ENCODE measurements at regions not wholly inside any gene's neighbourhood (a gene's known extent, or its start where the extent isn't known, plus 50 kb on each side); places are given as distances from the start of the nearest gene placed in this dataset.

DNA sequence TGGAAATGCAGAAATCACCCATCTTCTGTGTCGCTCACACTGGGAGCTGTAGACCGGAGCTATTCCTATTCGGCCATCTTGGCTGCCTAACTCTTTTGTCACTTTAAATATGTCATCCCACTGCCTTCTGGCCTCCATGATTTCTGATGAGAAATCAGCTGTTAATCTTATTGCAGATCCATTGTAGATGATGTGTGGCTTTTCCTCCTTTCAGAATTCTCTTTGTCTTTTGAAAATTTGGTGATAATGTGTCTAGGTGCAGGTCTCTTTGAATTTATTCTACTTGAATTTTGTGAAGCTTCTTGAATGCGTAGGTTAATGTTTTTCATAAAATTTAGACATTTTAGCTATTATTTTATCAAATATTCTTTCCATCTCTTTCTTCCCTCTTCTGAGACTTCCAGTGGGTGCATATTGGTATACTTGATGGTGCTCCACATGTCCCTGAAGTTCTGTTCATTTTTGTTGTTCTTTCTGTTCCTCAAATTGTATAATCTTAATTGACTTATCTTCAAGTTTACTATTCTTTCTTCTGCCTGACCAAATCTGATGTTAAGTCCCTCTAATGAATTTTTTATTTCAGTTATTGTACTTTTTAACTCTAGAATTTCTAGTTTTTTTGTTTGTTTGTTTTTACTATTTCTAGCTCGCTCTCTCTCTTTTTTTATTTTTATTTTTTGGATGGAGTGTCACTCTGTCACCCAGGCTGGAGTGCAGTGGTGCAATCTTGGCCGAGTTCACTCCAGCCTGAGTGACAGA is 90.8 kb upstream of the DLX2 start:
- H3K27me3 Mint-ChIP-seq: no peaks in the 10 kb centered on the region
- no peak overlapping the region for H3K27ac Mint-ChIP-seq
- no peak overlapping the region for H3K4me3 Mint-ChIP-seq
- peaks cover 8% of the 10 kb centered on the region for H3K4me1 Mint-ChIP-seq
- peaks cover 35% of the 10 kb centered on the region for H3K9me3 Mint-ChIP-seq
- H3K36me3 Mint-ChIP-seq: peaks cover 8% of the 10 kb centered on the region
- DNase-seq: no peak

DNA sequence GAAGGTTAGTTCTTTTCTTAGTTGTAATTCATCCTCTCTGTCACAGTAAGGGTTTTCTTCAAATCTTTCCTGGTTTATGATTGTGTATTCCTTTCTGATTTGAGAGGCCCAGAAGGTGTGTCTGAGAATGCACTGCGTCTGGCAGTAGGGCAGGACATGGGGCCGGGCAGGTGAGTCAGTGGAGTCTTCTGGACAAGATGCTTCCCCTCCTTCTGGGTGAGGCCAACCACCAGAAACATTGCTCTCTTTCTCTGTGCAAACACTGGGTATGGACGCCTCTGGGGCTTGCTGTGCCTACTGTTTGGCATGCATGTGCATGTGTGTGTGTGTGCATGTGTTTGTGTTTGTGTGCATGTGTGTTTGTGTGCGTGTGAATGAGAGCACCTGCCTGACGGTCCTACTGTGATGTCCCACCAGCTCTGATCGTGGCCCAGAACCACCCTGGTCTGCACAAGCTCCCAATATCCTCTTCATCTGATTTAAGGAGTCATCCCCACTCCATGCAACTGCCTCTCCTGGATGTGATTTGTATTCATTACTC is 93.2 kb upstream of the DLX2 start:
- Mint-ChIP-seq H3K9me3 (peaks cover 39% of the 10 kb centered on the region), H3K36me3 (peaks cover 8% of the 10 kb centered on the region), H3K27ac (no peak overlapping the region), H3K4me1 (peaks cover 8% of the 10 kb centered on the region), H3K4me3 (no peak overlapping the region), H3K27me3 (no peaks in the 10 kb centered on the region)
- DNase-seq: no peak

DNA sequence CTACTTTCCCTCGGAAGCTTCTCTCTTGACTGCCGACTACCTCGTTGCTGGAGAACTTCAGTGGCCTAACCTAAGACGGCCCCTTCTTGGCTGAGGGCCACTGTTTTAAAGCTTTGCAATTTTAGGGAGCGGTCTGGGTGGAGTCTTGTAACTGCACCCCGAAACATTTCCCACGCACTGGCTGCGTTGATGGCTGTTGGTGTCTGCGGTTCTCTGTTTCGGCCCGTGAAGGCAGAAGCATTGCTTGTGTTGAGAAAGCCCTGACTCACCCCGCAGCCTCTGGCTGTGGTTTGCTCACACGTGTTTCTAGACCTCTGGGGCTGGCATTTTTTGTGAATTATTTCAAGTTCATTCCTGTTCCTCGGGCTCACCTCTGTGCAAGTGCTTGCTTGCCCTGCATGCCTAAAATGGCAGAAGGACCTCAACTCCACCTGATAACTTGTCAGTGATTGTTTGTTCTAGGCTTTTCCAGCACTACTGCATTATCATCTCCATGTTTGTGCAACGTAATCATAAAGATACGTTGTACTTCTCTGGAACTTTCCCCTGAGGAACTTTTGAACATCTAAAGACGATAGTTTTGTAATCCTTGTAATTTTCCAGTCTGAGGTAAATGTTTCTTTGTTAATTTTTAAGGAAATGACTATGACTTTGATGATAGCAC is 94.2 kb upstream of the DLX2 start:
- Mint-ChIP-seq H3K9me3 (peaks cover 35% of the 10 kb centered on the region), H3K36me3 (peaks cover 8% of the 10 kb centered on the region), H3K4me3 (no peak overlapping the region), H3K4me1 (peaks cover 8% of the 10 kb centered on the region), H3K27ac (no peak overlapping the region), H3K27me3 (peaks cover 3% of the 10 kb centered on the region)
- DNase-seq: peak; percentile 24

DNA sequence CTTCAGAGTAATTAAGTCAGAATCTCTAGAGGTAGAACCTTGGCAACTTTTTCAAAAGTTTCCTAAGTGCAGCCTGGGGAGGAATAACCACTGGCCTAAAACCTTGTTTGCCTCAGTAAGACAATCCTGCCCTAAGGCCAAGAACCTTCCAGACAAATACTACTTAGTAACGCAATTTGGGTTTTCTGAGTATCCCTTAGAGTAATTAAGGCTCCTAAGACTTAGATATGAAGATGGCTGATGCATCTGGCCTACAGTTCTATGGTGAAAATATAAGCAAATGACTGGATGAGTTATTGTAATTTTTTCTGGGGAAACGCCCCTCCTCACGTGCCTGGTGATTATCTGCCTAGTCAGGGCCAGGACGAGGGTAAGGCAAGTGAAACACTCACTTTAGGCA is 95.7 kb upstream of the DLX2 start:
- Mint-ChIP-seq H3K4me3 (no peak overlapping the region), H3K4me1 (peaks cover 8% of the 10 kb centered on the region), H3K9me3 (peaks cover 28% of the 10 kb centered on the region), H3K27ac (no peak overlapping the region), H3K36me3 (peaks cover 5% of the 10 kb centered on the region), H3K27me3 (peaks cover 3% of the 10 kb centered on the region)
- DNase-seq: no peak

DNA sequence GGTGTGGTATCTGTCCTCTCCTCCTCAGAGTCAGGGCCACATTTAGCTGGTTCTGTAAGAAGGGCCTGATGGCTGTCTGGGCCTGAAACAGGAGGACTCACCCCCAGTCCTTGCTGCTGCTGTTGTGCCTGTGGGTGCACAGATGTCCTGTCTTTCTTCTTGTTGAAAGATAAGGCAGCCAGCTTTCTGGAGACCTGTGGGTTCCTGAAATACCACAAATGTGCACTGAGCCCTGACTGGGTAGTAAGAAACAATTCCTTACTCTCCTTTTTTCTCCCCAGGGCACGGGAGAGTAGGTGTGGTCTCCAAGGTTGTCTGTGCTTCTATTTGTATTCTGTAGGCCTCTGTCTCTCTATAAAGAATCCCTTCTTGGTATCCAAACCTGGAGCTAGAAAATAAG is 96.2 kb upstream of the DLX2 start:
- Mint-ChIP-seq H3K4me3 (no peak overlapping the region), H3K27me3 (peaks cover 3% of the 10 kb centered on the region), H3K27ac (no peak overlapping the region), H3K9me3 (peaks cover 23% of the 10 kb centered on the region), H3K4me1 (peaks cover 8% of the 10 kb centered on the region), H3K36me3 (peaks cover 4% of the 10 kb centered on the region)
- no peak for DNase-seq

DNA sequence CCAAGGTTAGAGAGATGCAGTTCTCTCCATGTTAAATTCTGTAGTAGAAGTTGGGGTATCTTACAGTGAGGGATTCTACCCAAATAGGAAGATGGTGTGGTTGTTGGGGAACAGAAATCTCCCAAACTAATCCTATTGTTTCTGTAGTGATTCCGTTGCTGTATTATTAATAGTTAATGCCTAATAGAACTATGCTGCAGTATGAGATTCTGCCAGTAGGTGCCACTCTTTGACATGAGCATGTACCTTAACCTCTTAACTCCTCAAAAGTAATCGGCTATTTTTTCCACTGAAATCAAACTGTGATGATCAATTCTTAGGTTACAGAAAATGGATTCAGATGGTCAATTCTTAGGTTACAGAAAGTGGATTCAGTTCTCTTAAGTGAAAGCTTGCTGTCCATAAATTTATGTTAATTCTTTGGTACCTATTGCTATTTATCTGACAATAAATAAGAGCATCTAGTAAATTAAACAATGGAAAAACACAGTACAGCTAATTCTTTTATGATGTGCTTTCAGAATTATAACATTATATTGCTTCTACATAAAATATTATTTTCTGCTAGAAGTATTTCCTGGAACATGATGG is 97.9 kb upstream of the DLX2 start:
- no peak overlapping the region for H3K27ac Mint-ChIP-seq
- H3K4me3 Mint-ChIP-seq: no peak overlapping the region
- H3K9me3 Mint-ChIP-seq: peaks cover 11% of the 10 kb centered on the region
- no peak for DNase-seq
- H3K36me3 Mint-ChIP-seq: peaks cover 3% of the 10 kb centered on the region
- H3K4me1 Mint-ChIP-seq: peaks cover 8% of the 10 kb centered on the region
- H3K27me3 Mint-ChIP-seq: peaks cover 3% of the 10 kb centered on the region

DNA sequence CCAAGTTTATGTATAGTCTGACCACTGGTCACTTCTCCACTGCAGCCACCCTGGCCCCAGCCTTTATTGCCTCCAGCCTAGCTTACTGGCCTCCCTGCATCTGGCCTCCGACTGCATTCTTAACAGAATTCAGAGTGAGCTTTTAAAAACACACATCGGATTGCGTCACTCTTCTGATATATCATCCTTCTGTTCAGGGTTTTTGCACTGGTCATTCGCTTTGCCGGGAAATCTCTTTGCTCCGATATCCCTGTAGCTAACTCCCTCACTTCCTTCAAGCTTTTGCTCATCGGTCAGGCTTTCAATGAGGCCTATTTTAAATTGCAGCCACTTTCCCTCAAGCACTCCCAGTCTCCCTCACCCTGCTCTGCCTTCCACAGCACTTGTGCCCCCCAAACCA is 101.6 kb upstream of the DLX2 start:
- H3K9me3 Mint-ChIP-seq: peaks cover 3% of the 10 kb centered on the region
- DNase-seq: no peak
- H3K4me3 Mint-ChIP-seq: no peak overlapping the region
- H3K4me1 Mint-ChIP-seq: no peaks in the 10 kb centered on the region
- H3K27ac Mint-ChIP-seq: no peak overlapping the region
- H3K36me3 Mint-ChIP-seq: no peaks in the 10 kb centered on the region
- peaks cover 3% of the 10 kb centered on the region for H3K27me3 Mint-ChIP-seq

DNA sequence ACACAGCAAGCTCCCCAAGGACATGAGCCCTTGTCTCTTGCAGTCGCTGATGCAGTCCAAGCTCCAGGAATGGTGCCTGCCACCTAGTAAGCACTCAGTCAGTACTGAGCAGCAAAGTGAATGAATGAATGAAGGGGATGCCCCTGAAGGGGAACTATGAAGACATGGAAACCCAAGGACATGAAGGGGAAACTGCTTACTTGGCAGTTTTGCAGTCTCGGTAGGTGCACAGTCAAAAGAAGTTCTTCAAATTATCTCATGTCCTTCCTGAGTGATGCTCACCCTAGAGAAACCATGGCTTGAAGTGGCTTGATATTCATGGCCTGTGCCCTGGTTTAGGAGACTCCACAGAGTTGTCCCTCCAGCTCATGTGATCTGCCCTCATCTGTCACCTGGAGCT is 102.1 kb upstream of the DLX2 start:
- Mint-ChIP-seq H3K36me3 (no peaks in the 10 kb centered on the region), H3K27ac (no peak overlapping the region), H3K4me3 (no peak overlapping the region), H3K9me3 (peaks cover 3% of the 10 kb centered on the region), H3K27me3 (peaks cover 3% of the 10 kb centered on the region), H3K4me1 (no peaks in the 10 kb centered on the region)
- no peak for DNase-seq

DNA sequence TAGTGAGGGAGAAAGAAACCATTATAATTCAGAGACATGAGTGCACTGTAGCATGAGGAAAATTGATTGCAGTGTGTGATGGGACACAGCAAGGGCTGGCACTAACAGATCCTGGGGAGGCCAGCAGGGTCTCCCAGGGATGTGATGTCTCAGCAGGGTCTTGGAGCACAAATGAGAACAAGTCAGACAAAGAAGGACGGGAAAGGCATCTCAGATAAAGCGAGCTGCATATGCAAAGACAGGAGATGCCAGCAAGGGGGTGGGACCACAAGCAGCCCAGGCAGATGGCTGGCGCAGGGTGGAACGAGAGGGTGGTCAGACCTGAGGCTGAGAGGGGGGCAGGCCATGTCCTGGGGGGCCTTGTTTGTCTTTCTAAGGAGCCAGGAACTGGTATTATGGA is 102.6 kb upstream of the DLX2 start:
- DNase-seq: no peak

DNA sequence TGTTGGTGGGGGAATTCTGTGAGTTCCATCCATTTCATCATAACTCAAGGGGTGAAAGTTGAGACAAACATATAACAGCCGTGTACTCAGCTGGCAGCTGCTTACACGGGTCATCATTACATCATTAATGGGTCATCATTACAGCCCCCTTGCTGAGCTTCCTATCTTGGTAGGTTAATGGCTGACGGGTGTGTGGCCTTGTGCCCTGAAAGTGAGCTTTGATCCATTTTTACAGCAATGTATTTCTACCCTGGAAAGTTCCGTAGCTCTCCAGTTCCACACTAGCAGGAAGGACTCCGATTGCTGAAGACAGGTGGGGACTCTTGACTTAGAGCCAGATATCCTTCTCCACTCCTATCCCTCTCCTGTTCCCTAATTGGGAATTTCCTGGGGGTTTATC is 105.2 kb upstream of the DLX2 start:
- Mint-ChIP-seq H3K27ac (no peak overlapping the region), H3K4me3 (no peak overlapping the region), H3K36me3 (no peaks in the 10 kb centered on the region), H3K4me1 (peaks cover 11% of the 10 kb centered on the region), H3K9me3 (no peaks in the 10 kb centered on the region), H3K27me3 (no peaks in the 10 kb centered on the region)
- no peak for DNase-seq

More for the DNA sequence above, 102.6 kb upstream of the DLX2 start:
- Mint-ChIP-seq H3K4me3 (no peak overlapping the region), H3K36me3 (no peaks in the 10 kb centered on the region), H3K4me1 (no peaks in the 10 kb centered on the region), H3K27me3 (peaks cover 3% of the 10 kb centered on the region), H3K27ac (no peak overlapping the region), H3K9me3 (no peaks in the 10 kb centered on the region)

DNA sequence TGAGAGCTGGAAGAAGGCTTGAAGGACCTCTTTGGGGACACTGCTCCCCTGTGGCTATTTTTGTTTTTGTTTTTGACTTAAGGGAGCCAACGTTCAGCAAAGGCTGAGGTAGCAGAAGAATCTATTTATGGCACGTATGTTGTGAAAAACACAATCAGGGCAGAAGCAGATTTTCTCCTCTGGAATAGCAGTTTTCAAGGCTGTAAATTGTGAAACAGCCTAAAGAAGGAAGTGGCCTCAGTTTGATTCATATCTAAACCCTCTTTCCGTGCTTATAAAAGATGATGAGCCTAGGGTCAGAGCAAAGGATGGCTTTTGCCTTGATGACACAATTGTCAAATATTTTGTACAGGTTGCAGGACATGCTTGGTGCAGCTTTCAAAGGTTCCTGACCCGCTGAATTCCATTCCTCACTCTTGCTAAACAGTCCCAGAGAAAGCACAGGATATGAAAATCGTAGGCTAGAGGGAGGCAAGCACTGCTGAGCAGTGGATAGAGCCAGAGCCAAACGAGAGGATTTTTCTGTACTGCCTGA is 106.2 kb upstream of the DLX2 start:
- no peaks in the 10 kb centered on the region for H3K36me3 Mint-ChIP-seq
- DNase-seq: no peak
- H3K4me1 Mint-ChIP-seq: peaks cover 18% of the 10 kb centered on the region
- H3K4me3 Mint-ChIP-seq: no peak overlapping the region
- H3K27me3 Mint-ChIP-seq: no peaks in the 10 kb centered on the region
- H3K27ac Mint-ChIP-seq: no peak overlapping the region
- H3K9me3 Mint-ChIP-seq: no peaks in the 10 kb centered on the region

DNA sequence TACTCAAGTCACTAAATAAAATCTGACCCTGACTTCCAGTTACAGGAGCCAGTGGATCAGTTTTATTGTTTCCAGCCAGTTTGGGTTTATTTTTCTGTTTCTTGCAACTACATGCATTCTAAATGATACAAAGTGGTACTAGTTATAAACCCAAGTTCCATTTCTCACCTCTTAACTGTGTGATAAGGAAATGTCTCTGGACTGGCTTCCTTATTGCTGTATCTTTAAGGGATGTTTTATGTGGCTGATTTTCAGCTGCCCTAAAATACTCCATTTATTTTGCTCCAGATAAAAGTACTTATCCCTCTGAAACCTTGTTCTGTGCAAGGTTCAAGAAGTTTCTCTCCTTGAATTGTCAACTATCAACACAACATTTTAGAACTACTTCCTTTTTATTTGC is 107.9 kb upstream of the DLX2 start:
- Mint-ChIP-seq H3K9me3 (no peaks in the 10 kb centered on the region), H3K27me3 (no peaks in the 10 kb centered on the region), H3K36me3 (no peaks in the 10 kb centered on the region), H3K4me1 (peaks cover 18% of the 10 kb centered on the region), H3K27ac (no peak overlapping the region), H3K4me3 (no peak overlapping the region)
- no peak for DNase-seq

DNA sequence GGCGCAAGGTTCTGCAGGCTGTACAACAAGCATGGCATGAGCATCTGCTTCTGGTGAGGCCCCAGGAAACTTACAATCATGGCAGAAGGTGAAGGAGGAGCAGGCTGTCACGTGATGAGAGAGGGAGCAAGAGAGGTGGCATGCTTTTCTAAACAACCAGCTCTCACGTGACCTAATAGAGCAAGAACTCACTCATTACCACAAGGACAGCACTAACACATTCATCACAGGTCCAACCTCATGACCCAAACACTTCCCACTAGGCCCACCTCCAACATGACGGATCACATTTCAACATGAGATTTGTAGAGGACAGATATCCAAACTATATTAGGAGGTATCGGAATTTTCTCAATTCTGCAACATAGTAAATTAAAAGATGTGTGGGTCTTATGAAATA is 108.8 kb upstream of the DLX2 start:
- Mint-ChIP-seq H3K36me3 (no peaks in the 10 kb centered on the region), H3K9me3 (no peaks in the 10 kb centered on the region), H3K4me3 (no peak overlapping the region), H3K4me1 (peaks cover 18% of the 10 kb centered on the region), H3K27me3 (no peaks in the 10 kb centered on the region), H3K27ac (no peak overlapping the region)
- no peak for DNase-seq

DNA sequence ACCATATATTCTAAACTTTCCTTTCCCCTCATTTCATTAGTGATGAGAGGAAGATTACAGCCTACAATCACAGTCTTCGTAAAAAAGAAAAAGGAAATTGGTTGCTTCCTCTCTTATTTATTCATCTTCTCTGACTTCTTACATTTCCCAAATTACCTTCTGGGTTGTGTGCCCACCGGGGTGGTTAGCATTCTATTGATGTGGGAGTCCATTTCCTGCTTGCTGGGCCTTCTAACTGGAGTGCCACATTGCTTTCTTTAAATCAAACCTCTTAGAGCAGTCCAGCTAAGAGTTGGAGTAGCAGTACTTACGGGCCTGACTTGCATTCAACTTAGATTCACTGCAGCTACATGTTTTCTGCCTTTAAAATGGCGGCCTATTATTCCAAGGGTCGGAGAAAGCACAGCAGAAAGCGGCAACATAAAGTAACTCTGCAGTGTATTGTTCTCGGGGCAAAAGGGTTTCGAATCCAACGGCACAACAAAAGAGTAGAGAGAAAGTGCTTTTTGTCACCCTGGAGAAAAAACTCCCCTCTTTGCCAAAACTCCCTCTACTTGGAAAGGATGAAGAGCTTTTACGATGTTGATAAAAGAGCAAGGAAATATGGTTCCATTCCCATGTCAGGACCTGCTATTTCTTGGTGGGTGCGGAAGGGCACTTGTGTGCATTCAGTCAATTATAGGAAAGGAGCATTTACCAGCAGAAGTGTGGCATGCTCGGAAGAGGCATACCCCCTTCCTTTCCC is 110.6 kb upstream of the DLX2 start:
- Mint-ChIP-seq H3K4me3 (no peak overlapping the region), H3K4me1 (peaks cover 18% of the 10 kb centered on the region)

DNA sequence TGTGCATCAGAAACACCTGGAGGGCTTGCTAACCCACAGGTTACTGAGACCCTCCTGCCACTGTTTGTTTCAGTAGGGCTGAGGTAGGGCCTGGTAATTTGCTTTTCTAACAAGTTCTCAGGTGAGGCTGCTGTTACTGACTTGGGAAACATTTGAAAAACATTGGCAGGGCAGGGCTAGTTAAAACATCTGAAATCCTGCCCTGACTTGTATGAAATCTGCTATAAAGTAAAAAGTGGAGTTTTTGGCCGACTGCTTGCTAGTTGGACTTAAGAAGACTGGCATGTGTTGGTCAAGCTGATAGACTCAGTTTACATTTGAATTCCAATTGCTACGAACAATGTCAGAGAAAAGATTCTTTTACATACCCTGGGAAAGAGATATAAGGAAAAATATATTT is 111.6 kb upstream of the DLX2 start:
- Mint-ChIP-seq H3K9me3 (no peaks in the 10 kb centered on the region), H3K36me3 (no peaks in the 10 kb centered on the region), H3K4me1 (peaks cover 18% of the 10 kb centered on the region), H3K4me3 (no peak overlapping the region), H3K27me3 (no peaks in the 10 kb centered on the region), H3K27ac (no peak overlapping the region)
- no peak for DNase-seq

More for the DNA sequence above, 110.6 kb upstream of the DLX2 start:
- no peaks in the 10 kb centered on the region for H3K9me3 Mint-ChIP-seq
- DNase-seq: no peak
- H3K27me3 Mint-ChIP-seq: no peaks in the 10 kb centered on the region
- H3K36me3 Mint-ChIP-seq: no peaks in the 10 kb centered on the region
- H3K27ac Mint-ChIP-seq: no peak overlapping the region
